ENCODE measurements at regions not wholly inside any gene's neighbourhood (a gene's known extent, or its start where the extent isn't known, plus 50 kb on each side); places are given as distances from the start of the nearest gene placed in this dataset.

GRCh38 chr1:219372916-219373615 lies 199.4 kb downstream of the LYPLAL1 start:
- TF ChIP-seq RAD21 (IDR thresholded peaks at IDR 0.05; ENCODE audit: low read depth) (no peak), CTCF (IDR thresholded peaks at IDR 0.05 in 2 of 3, conservative IDR thresholded peaks at IDR 0.05 in 1 of 3; ENCODE audit: borderline replicate concordance in 1 of 3, insufficient read depth in 1 of 3, low read depth in 2 of 3, low read length in 2 of 3) (no peak), SRF (IDR thresholded peaks at IDR 0.05; ENCODE audit: low read depth) (no peak), EZH2 (IDR thresholded peaks at IDR 0.05) (no peak), MAX (IDR thresholded peaks at IDR 0.05) (no peak), ELF1 (IDR thresholded peaks at IDR 0.05; ENCODE audit: borderline replicate concordance, low read depth) (no peak), ATF3 (IDR thresholded peaks at IDR 0.05) (no peak), SP1 (IDR thresholded peaks at IDR 0.05; ENCODE audit: low read depth) (no peak), POLR2AphosphoS5 (IDR thresholded peaks at IDR 0.05; ENCODE audit: low read depth, low read length) (no peak), POLR2A (IDR thresholded peaks at IDR 0.05; ENCODE audit: borderline replicate concordance, extremely low read depth, insufficient read depth, insufficient read length) (no peak), JUND (IDR thresholded peaks at IDR 0.05) (no peak), REST (IDR thresholded peaks at IDR 0.05; ENCODE audit: low read depth) (no peak), CEBPB (IDR thresholded peaks at IDR 0.05; ENCODE audit: low read depth) (no peak), ZNF274 (IDR thresholded peaks at IDR 0.05; ENCODE audit: low read depth, low read length) (no peak)

Measured in HCT116 (cell line).